ENCODE measurements at regions not wholly inside any gene's neighbourhood (a gene's known extent, or its start where the extent isn't known, plus 50 kb on each side); places are given as distances from the start of the nearest gene placed in this dataset.

DNA sequence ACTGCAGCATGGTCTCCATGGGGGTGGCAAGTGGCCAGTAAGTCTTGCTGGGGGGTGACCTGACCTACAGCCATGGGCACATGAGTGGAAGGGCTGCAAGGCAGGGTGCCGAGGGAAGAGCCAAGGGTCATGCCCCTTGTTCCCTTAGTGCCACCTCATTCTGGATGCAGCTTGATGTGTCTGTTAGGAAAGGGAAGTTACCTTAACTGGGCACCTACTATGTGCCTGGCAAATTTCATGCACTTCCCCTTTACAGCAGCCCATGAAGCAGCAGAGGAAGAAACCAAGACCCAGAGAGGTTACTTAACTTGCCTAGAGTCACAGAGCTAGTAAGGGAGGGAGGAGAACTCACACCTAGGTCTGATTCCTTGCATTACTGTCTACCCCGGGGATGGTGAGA lies 174.0 kb downstream of the MRPL14 start:
- Mint-ChIP-seq H3K27me3 (ENCODE audit: low read depth) (peaks cover 2% of the 10 kb centered on the region), H3K4me3 (no peak overlapping the region)

DNA sequence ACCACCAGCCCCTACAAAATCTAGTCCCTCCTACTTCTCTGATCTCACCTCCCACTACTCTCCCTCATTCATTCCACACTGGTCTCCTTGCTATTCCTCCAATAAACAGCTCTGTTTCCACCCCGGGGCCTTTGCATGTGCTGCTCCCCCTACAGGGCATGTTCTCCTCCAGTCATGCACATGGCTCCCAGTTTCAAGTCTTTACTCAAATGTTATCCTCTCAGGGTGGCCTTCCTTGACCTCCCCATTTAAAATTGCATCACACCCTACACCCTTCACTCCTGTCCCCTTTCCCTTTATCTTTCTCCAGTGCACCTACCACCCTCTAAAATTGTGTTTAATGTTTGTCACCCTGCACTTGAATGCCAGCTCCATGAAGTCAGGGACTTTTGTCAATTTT lies 174.5 kb downstream of the MRPL14 start:
- Mint-ChIP-seq H3K4me1 (peaks cover 4% of the 10 kb centered on the region), H3K4me3 (no peak overlapping the region), H3K9me3 (peaks cover 11% of the 10 kb centered on the region), H3K27me3 (ENCODE audit: low read depth) (no peaks in the 10 kb centered on the region), H3K36me3 (peaks cover 2% of the 10 kb centered on the region), H3K27ac (no peak overlapping the region)
- TF ChIP-seq, protein P1, sequence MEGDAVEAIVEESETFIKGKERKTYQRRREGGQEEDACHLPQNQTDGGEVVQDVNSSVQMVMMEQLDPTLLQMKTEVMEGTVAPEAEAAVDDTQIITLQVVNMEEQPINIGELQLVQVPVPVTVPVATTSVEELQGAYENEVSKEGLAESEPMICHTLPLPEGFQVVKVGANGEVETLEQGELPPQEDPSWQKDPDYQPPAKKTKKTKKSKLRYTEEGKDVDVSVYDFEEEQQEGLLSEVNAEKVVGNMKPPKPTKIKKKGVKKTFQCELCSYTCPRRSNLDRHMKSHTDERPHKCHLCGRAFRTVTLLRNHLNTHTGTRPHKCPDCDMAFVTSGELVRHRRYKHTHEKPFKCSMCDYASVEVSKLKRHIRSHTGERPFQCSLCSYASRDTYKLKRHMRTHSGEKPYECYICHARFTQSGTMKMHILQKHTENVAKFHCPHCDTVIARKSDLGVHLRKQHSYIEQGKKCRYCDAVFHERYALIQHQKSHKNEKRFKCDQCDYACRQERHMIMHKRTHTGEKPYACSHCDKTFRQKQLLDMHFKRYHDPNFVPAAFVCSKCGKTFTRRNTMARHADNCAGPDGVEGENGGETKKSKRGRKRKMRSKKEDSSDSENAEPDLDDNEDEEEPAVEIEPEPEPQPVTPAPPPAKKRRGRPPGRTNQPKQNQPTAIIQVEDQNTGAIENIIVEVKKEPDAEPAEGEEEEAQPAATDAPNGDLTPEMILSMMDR (IDR thresholded peaks at IDR 0.05; ENCODE audit: unreplicated experiment) = no peak
- no peak for DNase-seq (ENCODE audit: low spot score in 2 of 2, unreplicated experiment in 2 of 2)

More for the DNA sequence above, 174.0 kb downstream of the MRPL14 start:
- peaks cover 4% of the 10 kb centered on the region for H3K4me1 Mint-ChIP-seq
- H3K36me3 Mint-ChIP-seq = peaks cover 2% of the 10 kb centered on the region
- TF ChIP-seq, protein P1 (IDR thresholded peaks at IDR 0.05; ENCODE audit: unreplicated experiment) = no peak
- peaks cover 16% of the 10 kb centered on the region for H3K9me3 Mint-ChIP-seq
- DNase-seq (ENCODE audit: low spot score in 2 of 2, unreplicated experiment in 2 of 2) = no peak
- H3K27ac Mint-ChIP-seq = no peak overlapping the region

DNA sequence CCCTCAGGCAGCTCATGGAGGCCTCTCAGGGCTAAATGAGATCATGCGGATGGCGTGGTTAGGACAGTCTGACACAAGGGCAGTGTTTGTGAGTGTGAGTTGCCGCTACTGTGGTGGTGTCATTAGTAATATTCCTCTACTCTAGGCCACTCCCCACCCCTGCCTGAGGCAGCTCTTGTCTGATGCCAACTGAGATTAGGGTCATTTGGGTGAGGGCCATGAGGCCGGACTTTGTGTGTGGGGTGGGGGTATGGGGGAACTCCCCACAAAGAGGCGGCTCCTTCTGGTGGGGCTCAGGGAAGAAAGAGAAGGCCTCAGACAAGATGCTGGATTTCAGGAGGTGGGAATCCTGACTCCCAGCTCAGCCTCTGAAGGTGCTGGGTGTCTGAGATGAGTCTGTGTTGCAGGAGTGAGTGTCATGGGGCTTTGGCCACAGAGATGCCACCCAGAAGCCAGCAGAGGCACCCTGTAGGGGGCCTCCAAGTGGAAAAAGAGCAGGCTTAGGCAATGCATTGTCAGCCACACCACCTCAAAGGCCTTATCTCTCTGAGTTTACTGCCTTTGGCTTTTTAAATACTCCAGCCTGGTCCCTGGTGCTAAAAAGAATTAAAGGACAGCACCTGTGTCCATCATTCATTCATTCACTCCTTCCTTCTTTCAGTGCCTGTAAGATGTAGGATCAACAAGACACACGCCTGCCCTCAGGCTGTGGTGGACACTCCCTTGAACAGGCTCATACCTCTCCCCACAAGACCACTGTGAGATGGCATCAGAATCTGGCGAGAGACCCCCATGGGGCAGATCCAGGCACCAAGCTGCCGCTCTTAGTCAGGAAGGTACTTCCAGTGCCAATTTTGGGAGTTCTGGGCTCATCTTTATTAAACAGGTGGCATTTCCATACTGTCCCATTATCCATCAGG lies 175.2 kb downstream of the MRPL14 start:
- peaks cover 4% of the 10 kb centered on the region for H3K4me1 Mint-ChIP-seq
- peak in 1 of 2 experiments; percentile 35 for DNase-seq (ENCODE audit: low spot score in 2 of 2, unreplicated experiment in 2 of 2)
- H3K27me3 Mint-ChIP-seq (ENCODE audit: low read depth) = no peaks in the 10 kb centered on the region
- no peak overlapping the region for H3K4me3 Mint-ChIP-seq
- peaks cover 2% of the 10 kb centered on the region for H3K36me3 Mint-ChIP-seq
- peaks cover 8% of the 10 kb centered on the region for H3K9me3 Mint-ChIP-seq
- no peak overlapping the region for H3K27ac Mint-ChIP-seq
- TF ChIP-seq, protein P1 (IDR thresholded peaks at IDR 0.05; ENCODE audit: unreplicated experiment) = no peak

DNA sequence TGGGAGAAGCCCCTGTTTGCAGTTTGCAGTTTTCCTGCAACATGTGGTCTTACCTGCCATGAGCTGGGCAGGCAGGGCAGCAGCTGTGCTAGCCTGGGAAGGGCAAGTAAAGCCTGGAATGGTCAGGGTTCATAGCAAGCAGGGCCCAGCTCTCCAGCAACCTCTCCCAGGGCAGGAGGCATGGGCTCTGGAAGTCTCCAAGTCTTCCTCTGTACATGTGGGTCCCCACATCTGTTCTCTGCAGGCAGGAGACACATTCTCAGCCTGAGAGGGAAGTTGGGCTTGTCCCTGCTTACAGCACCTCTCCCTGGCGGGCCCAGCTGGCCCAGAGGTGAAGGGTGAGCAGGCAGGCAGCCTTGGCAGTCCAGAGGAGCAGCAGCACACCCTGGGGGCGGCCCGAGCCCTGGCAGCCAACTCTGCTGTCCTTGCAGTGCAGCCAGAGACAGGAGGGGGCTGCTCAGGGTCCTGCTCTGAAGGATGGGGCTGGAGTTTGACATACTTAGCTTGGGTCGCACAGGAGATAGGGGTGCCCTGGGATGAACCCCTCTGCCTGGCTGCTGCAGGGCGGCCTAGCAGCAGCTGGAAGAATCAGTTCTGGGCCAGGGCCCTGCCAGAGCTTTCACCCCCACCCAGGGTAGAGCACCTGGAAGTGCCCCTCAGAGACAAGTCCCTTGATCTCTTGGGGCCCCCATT lies 176.0 kb downstream of the MRPL14 start:
- DNase-seq (ENCODE audit: low spot score in 2 of 2, unreplicated experiment in 2 of 2) = peak in 1 of 2 experiments; percentile 39
- Mint-ChIP-seq H3K27ac (no peak overlapping the region), H3K27me3 (ENCODE audit: low read depth) (no peaks in the 10 kb centered on the region), H3K36me3 (peaks cover under 1% of the 10 kb centered on the region), H3K4me3 (no peak overlapping the region), H3K4me1 (peaks cover 4% of the 10 kb centered on the region), H3K9me3 (peaks cover 10% of the 10 kb centered on the region)
- TF ChIP-seq, protein P1 (IDR thresholded peaks at IDR 0.05; ENCODE audit: unreplicated experiment) = no peak

DNA sequence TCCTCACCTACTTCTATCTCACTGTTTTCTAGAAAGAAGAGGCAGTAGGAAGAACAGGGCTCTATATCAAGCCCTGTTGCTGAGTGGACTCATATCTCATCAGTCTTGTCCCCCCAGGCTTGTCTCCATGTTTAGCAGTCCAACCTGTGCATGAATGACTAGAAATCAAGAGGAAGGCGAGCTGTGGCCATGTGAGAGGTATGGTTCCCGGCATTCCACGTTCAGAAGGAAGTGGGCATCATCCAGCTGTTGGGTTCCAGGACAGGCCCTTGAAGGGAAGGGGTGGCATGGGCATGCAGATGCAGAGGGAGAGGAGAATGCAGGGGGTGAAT lies 176.6 kb downstream of the MRPL14 start:
- Mint-ChIP-seq H3K36me3 (no peaks in the 10 kb centered on the region), H3K27me3 (ENCODE audit: low read depth) (no peaks in the 10 kb centered on the region), H3K4me1 (peaks cover 4% of the 10 kb centered on the region), H3K27ac (no peak overlapping the region), H3K4me3 (no peak overlapping the region), H3K9me3 (peaks cover 12% of the 10 kb centered on the region)
- no peak for DNase-seq (ENCODE audit: low spot score in 2 of 2, unreplicated experiment in 2 of 2)
- TF ChIP-seq, protein P1 (IDR thresholded peaks at IDR 0.05; ENCODE audit: unreplicated experiment) = no peak
